NCI-H187 treated with DMSO at 0.1 percent for 48 hours (cell line): ENCODE measurements at regions not wholly inside any gene's neighbourhood (a gene's known extent, or its start where the extent isn't known, plus 50 kb on each side); places are given as distances from the start of the nearest gene placed in this dataset.

Experiments
- DNase-seq: peaks from one replicate; lab custom pipeline; 2025; lab: John Stamatoyannopoulos, UW

GRCh38 chr3:34011171-34012101 lies 213.0 kb downstream of the PDCD6IP start:
- DNase-seq: no peak

GRCh38 chr3:34012102-34012461 lies 213.7 kb downstream of the PDCD6IP start:
- no peak for DNase-seq

DNA sequence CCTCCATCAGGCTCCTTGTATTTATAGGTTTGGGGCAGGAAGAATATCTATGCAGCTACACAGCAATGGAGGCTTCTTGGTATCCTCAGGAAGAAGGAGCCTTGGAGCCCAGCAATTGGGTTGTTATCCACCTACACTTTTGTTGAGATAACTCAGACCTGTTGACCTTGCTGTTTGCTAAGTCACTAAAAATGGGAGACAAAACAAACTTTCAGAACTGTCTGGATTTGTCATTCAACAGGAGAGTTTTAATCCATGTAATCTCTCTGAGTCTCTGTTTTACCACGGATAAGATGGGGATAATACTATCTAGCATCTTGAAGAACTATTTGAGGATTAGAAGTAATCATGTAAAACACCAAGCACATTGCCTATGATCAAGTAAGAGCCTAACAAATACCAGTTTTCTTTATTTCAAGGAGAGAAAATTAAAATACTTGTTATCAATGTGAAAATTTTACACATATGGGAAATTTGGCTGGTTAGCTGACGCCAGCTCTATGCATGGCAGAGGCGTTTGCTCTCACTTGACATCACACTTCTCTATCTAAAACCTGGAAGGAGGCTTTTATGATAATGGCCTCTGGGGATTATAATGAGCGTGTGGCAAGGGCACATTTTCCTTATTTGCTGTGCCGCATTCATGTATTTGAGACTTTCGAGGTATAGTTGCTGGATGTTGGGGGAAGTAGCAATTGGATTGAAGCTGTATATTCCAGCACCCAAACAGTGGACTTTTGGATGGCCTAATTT lies 215.6 kb downstream of the PDCD6IP start:
- no peak for DNase-seq

DNA sequence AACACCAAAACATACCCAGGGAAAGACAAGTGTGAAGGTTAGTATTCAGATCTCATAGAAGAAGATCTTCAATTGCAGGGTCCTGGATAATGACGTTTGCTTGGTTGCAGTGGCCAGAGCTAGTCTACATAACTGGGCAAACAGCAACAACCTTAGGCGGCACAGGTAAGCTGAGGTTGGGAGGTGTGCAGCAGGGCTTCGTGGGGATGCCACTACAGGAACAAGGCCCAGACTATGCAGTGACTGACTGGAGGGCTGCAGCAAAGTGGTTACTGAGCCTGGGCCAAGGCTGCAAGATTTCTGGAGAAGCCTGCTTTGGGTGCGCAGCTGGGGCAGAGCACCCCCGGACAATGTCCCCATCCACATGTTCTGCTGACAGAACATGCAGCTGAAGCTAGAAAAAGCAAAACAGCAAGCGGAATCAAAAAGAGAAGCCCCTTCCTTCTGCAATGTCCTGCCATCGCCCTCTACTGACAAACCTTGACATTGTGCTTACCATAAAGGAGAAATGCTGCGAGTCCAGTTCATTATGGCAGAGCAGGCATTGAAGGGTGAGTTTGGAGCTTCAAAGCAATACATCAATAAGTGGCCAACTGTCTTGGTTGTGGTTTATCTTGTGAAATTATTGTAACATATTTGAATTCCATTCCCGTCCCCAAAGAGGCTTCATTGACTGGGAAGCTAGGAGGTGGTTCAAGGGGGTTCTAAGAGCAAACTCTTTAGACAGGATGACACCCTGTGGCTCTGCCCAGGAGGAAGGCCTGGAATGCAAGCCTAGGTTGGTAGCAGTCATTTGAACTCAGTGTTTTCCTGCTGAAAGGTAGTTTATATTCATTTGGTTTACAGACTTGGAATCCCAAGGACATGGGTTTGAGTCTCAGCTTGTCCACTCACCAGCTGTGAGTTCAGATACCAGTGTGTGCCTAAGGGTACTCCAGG lies 217.0 kb downstream of the PDCD6IP start:
- DNase-seq: no peak

- no peak for DNase-seq
Observed at GRCh38 chr3:34016925-34017587, 218.6 kb downstream of the PDCD6IP start.

GRCh38 chr3:34017757-34018156 lies 219.3 kb downstream of the PDCD6IP start:
- DNase-seq: no peak

DNA sequence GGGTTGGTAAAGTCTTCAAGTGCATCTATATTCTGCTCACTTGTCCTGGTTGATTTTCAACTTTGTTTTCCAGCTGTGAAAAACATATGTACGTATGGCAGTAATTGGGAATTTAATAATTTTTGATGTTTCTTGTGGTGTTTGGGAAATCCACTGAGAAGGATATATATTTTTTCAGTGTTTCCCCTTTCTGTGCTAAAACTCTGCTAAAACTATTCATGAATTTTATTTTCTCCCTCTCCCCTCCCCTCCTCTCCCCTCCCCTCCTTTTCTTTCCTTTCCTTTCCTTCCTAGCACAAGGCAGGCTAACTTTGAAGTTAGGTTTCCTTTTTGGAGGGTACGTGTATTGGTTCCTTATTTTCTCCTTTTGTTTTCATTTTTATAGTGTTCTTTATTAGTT lies 220.7 kb downstream of the PDCD6IP start:
- no peak for DNase-seq

DNA sequence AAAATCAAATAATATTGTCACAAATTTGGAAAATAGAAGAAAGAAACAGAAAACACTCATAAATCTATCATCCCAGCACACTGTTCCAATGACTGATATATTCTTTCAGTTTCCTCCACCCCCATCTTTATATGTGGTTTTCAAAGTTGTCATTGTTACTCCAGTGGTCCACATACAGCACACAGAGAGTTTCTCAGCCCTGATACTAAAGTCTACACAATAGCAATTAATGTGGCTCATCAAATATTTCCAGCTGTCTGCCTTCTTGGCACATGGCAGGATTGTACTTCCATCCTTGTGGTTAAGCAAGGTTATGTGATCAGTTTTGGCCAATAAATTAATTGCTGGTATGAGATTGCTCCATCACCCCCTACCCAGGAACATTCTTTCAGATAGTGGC lies 221.7 kb downstream of the PDCD6IP start:
- no peak for DNase-seq

GRCh38 chr3:34020726-34021680 lies 222.6 kb downstream of the PDCD6IP start:
- DNase-seq: no peak

GRCh38 chr3:34022147-34022546 lies 223.7 kb downstream of the PDCD6IP start:
- DNase-seq: no peak

DNA sequence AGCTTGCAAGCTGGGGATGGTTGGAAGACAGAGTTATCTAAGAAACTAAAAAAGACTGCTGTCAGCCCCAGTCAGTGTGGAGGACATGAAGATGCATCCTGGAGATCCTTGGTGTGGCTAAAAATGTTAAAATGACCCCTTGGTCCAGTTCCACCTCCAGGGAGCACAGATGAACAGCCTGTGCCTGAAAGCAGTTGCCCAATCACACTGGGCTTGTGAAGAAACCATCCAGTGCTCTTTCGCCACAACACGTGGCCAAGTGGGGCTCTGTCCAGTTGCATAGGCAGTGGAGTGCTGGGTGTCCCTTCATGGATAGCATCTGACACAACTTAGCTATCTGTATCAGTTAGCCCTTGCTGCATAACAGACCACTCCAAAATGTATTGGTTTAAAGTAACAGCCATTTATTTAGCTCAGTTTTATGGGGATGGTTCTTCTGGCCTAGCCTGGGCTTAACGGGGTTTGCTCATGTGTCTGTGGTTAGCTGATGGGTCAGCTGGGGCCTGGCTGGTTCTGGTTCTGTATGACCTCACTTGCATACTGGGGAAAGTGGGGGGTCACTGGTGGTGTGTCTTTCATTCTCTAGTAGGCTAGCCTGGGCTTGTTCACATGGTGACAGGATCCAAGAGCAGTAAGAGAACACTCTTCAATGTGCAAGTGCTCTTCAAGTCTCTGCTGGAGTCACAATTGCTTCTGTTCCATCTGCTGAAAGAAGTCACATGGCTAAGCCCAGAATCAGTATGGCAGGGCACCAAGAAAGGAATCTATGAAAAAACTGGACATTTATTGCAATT lies 226.2 kb downstream of the PDCD6IP start:
- no peak for DNase-seq

GRCh38 chr3:34033839-34034238 lies 235.4 kb downstream of the PDCD6IP start:
- DNase-seq: no peak

- DNase-seq: no peak
Observed at GRCh38 chr3:34034840-34035239, 236.4 kb downstream of the PDCD6IP start.

DNA sequence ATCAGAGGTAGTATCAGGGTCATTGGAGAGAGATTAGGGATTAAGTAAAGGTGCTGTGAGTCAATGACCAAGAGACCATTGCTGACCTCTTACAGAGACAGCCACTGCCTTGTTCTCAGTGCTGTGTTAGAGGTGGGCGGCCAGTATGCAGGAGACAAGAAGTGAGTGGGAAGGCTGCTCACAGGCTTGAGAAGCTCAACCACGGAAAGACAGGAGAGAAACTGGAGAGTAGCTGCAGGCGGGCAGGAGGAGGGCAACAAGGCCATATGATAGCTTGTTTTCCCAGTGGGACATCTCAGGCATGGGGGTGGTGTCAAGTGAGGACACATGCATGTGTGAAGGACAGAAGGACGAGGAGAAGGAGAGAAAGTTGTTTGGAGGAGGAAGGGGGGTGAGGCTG lies 237.3 kb downstream of the PDCD6IP start:
- no peak for DNase-seq

DNA sequence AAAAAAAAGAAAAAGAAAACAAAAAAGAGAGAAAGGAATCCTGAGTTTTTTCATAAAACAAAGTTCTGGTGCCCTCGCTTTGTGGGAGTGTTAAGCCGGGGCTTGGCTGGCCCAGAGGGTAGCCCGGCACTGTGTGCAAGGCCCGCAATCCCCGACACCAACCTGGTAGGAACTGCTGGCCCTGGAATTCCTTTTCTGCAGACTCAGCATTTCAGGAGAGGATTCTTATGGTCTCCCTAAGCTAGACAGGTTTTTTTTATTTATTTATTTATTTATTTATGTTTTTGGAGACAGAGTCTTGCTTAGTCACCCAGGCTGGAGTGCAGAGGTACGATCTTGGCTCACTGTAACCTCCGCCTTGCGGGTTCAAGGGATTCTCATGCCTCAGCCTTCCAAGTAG lies 238.8 kb downstream of the PDCD6IP start:
- DNase-seq: no peak

DNA sequence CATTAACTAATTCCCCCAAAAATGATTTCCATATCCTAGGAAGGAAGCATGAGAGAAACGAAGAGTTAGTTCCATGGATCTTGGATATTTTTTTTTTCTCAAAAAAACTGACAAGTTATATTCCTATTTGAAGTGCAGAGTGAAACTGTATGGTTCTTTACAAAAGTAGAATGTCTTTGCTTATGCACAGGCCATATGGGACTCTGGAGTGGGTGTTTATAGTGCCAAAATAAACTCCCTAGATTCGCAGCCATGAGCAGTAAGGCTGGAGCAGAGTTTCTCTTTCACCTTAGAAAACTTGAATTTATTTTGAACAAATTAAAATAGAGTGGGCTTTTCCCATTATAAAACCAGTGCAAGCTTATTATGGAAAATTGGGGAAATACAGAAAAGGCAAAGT lies 239.7 kb downstream of the PDCD6IP start:
- no peak for DNase-seq

DNA sequence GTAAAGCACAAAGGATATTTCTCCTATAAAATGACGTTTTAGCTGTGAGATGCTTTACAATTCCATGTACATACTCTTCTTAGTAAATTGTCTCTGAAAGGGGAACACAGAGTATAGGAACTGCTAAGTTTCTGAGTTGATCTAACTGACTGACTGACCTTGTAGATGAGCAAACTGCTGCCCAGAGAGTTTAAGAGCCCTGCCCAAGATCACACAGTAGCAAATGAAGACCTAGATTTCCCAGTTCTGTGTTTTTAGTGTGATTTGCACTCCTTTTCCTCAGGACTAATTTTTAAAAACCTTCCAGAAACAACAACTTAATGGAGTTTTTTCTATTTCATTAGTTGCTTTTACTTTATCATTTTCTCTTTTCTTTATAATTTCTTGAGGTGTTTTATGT lies 247.7 kb downstream of the PDCD6IP start:
- no peak for DNase-seq

DNA sequence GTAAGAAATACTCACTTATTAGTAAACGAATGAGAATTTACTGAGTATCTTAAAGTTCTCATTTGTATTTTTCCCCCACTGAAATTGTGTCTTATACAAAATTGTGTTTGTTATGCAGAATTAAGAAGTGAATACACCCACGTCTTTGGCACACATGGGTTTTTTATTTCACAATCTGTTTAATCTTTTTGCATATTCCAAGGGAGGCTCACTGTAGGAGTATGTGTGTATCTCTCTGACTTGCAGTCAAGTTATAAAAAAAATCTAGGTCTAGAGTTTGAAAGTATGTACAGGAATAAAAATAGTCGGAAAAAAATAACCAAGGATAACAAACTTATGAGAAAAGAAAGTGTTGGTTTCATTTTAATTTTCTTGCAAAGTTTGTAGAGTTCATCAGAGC lies 255.2 kb downstream of the PDCD6IP start:
- no peak for DNase-seq

DNA sequence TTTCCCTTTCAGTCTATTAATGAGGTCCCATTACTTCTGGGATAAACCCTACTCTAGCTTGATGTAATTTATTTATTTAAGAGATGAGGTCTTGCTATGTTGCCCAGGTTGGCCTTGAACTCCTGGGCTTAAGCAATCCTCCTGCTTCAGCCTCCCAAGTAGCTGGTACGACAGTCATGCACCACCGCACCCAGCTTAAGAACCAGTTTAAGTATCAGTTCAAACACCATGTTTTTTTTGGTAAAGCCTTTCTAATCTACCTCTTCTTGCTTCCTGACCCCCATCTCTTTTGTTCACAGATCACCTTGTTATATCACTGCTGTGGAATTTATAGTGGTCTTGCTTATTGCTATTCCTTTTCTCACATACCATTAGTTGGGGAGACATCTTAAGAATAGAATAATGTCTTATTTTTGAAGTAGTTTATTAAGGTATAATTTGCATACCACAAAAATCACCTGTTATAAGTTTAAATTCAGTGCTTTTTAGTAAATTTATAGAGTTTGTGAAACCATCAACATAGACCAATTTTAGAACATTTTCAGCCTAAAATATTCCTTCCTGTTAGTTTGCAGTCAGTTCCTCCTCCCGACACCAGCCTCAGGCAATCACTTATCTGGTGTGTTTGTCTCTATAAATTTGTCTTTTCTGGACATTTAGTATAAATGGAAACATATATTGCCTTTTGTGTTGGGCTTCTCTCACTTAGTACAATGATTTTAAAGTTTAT lies 257.9 kb downstream of the PDCD6IP start:
- no peak for DNase-seq
